Stimulated activated CD8-positive, alpha-beta memory T cell treated with anti-CD3 and anti-CD28 coated beads, Interleukin-15, amount 100 ng/mL, for 48 hours (primary cell): ENCODE measurements at regions not wholly inside any gene's neighbourhood (a gene's known extent, or its start where the extent isn't known, plus 50 kb on each side); places are given as distances from the start of the nearest gene placed in this dataset.
"Not testable (repeated sequence)": the region's sequence is repeated elsewhere in the genome, so short reads cannot be mapped to it uniquely, and the experiment has no call there.

Experiments used
- DNase-seq, 2 donors: peaks; one replicate each; pipeline ENCODE4 v3.0.0-alpha.2; 2020; ENCODE audit warnings: low read depth in 2 of 2

DNA sequence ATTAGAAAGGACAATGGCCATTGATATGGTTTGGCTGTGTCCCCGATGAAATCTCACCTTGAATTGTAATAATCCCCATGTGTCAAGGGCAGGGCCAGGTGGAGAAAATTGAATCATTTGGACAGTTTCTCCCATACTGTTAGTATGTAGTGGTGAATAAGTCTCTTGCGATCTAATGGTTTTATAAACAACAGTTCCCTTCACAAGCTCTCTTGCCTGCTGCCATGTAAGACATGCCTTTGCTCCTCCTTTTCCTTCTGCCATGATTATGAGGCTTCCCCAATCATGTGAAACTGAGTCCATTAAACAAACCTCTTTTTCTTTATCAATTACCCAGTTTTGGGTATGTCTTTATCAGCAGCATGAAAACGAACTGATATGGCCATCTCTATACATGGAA lies 302.7 kb downstream of the SFMBT2 start:
- no peak for DNase-seq

DNA sequence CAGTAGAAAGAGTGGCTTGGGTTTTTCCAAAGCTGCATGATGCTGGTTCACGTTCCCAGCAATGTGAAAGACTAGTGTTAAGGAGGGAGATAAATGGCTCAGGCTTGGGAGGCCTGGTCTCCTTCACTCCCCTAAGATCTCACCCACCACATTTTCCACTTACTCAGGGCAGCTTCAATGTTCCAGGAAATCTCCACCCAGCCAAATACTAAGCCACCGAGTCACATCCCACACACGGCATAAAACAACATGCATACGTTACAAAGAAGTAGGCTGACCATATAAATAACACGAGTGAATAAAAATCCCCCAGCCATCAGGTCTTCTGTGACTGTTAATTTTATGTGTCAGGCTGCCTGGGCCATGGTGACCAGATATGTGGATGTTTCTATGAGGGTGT lies 303.5 kb downstream of the SFMBT2 start:
- DNase-seq, result peak in 1 of 2 donors; percentile 24

GRCh38 chr10:7104379-7104778 lies 306.5 kb downstream of the SFMBT2 start:
- DNase-seq, result not testable (repeated sequence)

DNA sequence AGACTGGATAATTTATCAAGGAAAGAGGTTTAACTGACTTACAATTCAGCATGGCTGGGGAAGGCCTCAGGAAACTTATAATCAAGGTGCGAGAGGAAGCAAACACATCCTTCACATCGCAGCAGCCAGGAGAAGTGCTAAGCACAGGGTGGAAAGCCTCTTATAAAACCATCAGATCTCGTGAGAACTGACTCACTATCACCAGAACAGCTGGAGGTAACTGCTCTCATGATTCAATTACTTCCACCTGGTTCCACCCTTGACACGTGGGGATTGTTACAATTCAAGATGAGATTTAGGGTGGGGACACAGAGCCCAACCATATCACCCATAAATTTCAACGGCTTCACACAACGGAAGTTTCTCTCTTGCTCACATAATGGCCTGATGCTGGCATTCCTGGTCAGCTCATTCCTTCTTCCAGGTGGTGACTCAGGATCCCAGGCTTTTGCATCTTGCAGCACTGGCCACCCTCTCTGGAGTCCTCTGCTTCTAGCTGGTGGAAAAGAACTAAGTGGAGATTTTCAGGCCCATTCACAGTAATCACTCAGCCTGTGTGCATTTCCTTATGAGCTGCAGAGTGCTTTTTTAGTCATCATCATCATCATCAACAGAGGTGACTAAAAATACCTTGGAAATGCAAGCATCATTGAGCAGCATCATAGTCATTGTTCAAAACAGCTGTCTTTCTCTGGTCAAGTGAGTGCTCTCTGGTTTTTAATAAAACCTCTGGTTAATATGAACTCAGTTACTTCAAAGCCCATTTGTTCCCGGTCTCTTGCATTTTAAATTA lies 308.1 kb downstream of the SFMBT2 start:
- DNase-seq, result no peak

DNA sequence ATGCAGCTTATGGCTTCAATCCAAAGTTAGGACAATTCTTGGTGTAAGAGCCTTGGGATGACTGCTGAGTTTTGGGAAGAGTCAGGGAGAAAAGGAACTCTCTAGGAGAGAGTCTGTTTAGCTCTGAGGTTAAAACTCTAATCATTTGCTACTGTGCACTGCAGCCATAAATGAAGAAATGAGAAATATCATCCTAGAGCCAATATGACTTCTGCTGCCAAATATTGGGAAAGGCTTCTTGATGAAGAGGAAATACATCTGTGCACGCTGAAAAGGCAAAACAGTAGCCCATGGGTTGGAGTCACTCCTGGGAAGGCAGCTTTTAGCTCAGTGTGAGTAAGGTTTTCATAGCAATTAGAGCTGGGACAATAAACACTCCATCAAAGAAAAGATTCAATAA lies 308.8 kb downstream of the SFMBT2 start:
- no peak for DNase-seq

- no peak for DNase-seq
These were observed 309.4 kb downstream of the SFMBT2 start for GRCh38 chr10:7101451-7101850.

DNA sequence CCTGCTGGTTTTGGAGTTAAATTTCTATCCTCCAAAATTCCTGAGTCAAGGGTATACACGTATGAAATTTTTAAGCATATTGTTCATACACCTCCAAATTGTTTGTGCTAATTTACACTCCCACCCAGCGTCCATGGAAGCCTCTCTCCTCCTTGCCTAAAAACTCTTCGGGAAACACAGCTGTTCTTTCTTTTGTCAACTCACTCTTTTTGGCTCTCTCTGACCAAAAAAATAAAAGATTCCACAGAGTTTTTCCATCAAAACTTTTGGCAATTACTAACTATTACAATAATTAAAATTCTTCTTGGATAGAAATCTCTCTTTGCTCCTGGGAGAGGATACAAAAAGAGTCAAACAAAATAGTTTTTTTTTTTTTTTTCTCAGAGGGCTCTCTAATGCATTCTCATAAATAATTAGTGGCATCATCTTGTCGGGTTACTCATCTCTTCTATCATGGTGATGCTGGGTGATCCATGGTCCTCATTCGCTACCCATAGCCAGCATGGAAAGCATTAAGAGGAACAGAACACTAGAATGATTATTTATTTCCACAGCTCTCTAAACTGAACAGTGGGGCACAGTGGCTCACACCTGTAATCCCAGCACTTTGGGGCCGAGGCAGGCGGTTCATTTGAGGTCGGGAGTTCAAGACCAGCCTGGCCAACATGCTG lies 310.7 kb downstream of the SFMBT2 start:
- no peak for DNase-seq

DNA sequence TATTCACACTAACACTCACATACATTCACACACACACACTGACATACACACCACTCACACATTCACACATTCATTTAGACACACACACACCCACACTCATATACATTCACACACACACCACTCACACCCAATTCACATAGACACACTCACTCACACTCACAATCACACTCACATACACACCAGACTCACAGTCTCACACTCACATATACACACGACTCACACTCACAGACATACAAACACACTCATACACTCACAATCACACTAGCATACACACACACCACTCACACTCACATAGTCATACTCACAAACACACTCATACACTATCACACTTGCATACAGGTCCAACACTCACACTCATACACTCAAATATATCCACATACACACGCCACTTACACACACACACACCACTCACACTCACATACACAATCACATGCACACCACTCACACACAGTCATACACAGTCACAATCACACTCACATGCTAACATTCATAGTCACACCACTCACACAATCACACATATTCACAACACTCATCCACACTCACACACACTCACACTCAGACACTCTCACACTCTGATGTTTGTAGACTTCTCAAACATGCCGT lies 312.6 kb downstream of the SFMBT2 start:
- no peak for DNase-seq

DNA sequence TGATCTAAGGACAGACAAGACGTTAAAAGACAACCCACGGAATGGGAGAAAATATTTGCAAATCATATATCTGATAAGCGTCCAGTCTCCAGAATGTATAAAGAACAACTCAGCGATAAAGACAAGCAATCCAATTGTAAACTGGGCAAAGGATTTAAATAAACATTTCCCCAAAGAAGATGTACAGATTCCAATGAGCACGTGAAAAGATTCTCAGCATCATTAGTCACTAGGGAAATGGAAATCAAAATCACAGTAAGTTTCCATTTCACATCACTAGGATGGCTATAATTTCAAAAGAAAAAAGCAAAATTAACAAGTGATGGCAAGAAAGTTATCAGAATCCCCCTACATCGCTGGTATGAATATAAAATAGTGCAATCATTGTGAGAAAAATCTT lies 316.1 kb downstream of the SFMBT2 start:
- no peak for DNase-seq

DNA sequence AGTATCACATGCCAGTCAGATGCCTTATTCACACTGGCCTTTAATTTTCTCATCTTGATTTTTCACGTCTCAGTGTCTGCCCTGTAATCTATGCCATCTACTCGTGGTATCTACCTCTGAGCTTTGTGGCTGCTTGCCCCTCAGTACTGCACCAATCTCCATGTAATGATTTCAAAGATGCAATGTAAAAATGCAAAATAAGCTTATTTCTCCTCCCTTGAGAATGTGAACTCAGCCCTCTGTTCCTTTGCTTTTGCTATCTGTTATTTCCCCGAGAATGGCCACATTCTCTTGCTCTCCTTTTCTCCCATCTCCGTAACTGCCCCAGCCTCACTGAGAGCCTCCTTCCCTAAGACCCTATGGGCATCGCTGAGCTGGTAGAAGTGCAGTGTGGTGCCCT lies 317.5 kb downstream of the SFMBT2 start:
- no peak for DNase-seq

DNA sequence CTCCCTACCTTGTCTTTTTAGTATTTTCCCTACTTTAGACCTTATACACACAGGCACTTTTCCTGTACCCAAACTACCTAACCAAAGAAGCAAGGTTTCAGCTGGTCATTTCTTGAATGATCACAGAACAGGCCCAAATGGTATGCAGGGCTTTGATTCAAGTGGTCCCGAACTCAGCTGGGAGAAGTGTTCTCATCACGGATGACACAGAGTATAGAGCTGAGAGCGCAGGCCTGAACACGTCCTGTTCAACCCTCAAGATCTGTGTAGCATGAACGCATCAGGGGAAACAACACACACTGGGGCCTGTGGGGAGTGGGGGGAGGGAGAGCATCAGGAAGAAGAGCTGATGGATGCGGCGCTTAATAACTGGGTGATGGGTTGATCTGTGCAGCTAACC lies 318.2 kb downstream of the SFMBT2 start:
- DNase-seq, result no peak

GRCh38 chr10:7090529-7090928 lies 320.3 kb downstream of the SFMBT2 start:
- DNase-seq, result no peak

DNA sequence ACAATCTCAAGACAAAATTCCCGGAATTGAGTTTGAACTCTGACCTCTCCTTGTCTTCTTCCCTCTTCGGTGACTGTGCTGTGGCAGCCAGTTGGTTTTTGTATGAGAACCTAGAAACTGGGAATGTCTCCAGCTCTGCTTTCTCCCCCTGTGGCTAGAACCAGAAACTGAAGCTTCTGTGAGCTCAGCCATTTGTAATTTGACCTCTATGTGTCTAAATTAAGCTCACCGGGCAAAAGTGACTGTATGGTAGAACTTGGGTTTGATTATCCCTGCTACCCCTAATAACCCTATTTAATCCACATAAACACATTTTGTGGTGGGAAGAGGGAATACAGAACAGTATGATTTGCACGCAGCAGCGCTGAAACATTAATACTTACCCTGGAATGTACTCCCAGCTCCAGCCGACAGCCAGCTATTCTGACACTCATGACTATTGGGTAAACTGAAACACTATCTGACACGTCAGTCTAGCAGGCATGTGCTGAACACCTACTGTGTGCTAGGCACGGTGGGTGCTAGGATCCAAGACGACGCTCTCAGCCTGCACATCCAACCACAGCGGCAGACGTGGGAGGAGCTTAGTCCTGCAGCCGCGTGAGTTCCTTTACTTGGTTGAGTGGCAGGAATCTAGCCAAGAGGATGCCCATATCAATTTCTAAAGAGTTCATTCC lies 324.8 kb downstream of the SFMBT2 start:
- DNase-seq, result no peak

- DNase-seq, result no peak
These were observed 325.5 kb downstream of the SFMBT2 start for GRCh38 chr10:7085147-7085912.

- DNase-seq, result no peak
These were observed 326.4 kb downstream of the SFMBT2 start for GRCh38 chr10:7084280-7085005.

DNA sequence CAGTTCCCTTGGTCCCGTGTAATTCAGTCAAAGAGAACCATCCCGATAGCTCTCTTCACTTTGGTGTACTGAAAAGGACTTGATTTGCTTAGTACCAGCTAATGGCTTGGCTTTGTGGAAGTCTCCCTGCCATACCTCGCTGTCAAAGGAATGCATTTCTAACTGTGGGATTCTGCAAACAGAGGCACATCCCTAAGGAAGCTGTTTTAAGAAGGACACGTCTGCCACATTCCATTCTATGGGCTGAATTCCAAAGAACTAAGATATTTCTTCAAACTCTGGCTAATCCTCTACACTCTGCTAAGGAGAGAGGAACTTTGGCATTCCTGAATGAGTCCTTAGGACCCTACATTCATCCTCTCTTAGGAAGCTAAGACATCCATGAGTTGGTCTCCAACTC lies 327.9 kb downstream of the SFMBT2 start:
- no peak for DNase-seq

DNA sequence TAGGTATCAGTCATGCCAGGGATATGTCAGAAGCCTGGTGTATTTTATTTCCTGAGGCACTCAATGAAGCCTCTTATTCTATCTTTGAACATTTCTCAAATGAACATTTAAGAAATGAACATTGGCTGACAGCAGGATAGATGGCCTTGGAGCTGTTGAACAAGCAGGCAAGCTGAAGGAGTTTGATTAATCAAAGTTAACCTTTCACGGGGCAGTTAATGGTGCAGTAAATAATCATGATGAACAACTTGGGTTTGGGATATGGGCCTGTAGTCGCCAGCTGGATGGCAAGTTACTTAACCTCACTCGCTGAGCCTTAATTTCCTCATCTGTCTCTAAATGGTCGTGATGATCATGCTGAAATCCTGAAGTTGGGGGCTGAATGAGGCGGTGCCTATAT lies 333.0 kb downstream of the SFMBT2 start:
- DNase-seq, result no peak

- no peak for DNase-seq
These were observed 335.0 kb downstream of the SFMBT2 start for GRCh38 chr10:7075851-7076250.

DNA sequence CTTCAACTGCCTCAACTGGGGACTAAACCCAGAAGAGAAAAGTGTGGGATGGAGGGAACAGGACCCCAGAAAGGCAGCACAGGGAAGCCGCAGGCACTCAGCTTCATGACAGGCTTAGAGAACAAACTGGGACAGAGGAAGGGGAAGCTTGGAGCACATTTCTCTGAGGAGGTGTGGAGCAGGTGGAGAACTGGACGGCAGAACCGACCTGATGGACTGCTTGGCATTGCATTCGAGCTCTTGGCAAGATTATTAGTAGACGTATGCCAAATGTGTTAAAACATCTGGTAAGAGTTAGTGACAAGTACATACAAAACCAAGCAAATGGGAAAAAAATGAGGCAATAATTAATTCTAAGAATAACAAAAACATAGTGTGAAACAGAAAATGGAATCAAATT lies 335.7 kb downstream of the SFMBT2 start:
- no peak for DNase-seq

DNA sequence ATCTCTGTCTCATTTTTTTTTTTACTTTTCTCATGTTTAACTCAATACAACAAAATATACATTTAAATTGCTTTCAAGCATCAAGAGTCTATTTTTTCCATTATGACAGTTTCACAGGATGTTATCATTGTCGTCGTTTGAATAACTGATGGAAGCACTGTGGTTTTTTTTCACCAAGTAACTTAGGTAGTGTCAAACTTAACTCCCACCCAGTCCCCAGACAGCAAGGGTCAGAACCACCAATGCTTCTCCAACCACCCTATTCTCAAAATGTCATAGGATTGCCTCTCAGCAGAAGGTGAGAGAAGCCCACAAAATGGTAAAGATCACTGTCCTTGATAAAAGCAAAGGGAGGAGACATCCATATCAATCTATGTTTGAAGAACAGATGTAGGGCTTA lies 339.4 kb downstream of the SFMBT2 start:
- DNase-seq, result no peak

DNA sequence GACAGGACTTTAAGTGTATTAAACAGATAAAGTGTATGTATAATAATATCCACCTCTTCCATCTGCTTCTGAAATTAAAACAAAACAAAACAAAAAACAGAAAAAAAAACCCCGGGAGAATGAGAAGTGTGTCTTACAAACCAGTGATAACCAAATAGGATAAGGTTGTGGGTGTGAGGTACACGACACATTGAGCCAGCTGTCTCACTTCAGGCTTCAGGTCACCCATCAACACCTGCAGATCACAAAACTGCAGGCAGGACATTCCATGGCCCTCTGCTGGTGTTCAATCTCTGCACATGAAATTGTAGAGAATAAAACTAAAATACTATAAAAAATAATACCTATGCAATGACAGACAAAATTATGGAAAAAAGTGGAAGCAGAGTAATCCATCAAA lies 339.9 kb downstream of the SFMBT2 start:
- DNase-seq, result no peak
